ENCODE measurements at regions not wholly inside any gene's neighbourhood (a gene's known extent, or its start where the extent isn't known, plus 50 kb on each side); places are given as distances from the start of the nearest gene placed in this dataset.

- DNase-seq (ENCODE audit: low read depth) = no peak
Measured at GRCh38 chr3:194279701-194280360, 71.3 kb downstream of the CPN2 start.

GRCh38 chr3:194280777-194281176 is 70.4 kb downstream of the CPN2 start:
- DNase-seq (ENCODE audit: low read depth) = no peak

- no peak for DNase-seq (ENCODE audit: low read depth)
Measured at GRCh38 chr3:194281306-194281705, 69.8 kb downstream of the CPN2 start.

- DNase-seq (ENCODE audit: low read depth) = no peak
Measured at GRCh38 chr3:194281766-194282165, 69.4 kb downstream of the CPN2 start.

- no peak for DNase-seq (ENCODE audit: low read depth)
Measured at GRCh38 chr3:194282436-194283122, 68.5 kb downstream of the CPN2 start.

- DNase-seq (ENCODE audit: low read depth) = no peak
Measured at GRCh38 chr3:194283221-194284006, 67.7 kb downstream of the CPN2 start.

- DNase-seq (ENCODE audit: low read depth) = no peak
Measured at GRCh38 chr3:194284351-194284750, 66.8 kb downstream of the CPN2 start.

GRCh38 chr3:194285024-194285849 is 65.9 kb downstream of the CPN2 start:
- no peak for DNase-seq (ENCODE audit: low read depth)

- no peak for DNase-seq (ENCODE audit: low read depth)
Measured at GRCh38 chr3:194285850-194286197, 65.3 kb downstream of the CPN2 start.

GRCh38 chr3:194286375-194287146 is 64.6 kb downstream of the CPN2 start:
- no peak for DNase-seq (ENCODE audit: low read depth)

GRCh38 chr3:194287374-194287773 is 63.8 kb downstream of the CPN2 start:
- no peak for DNase-seq (ENCODE audit: low read depth)

GRCh38 chr3:194287977-194288706 is 63.0 kb downstream of the CPN2 start:
- no peak for DNase-seq (ENCODE audit: low read depth)

Data from stimulated activated CD8-positive, alpha-beta memory T cell treated with anti-CD3 and anti-CD28 coated beads, Interleukin-12 subunit alpha, Interleukin-12 subunit beta, amount 100 ng/mL, for 1 hour (primary cell).